ENCODE measurements at regions not wholly inside any gene's neighbourhood (a gene's known extent, or its start where the extent isn't known, plus 50 kb on each side); places are given as distances from the start of the nearest gene placed in this dataset.
A peak's percentile ranks its signal among the peaks of the same experiment; 100 is the strongest.

- WGBS, 2 donors, result 67 to 71% methylated on average over 4 of the region's 4 CpGs
- Histone ChIP-seq H3K9me3 (ENCODE audit: control insufficient read depth in 4 of 4, insufficient read depth in 3 of 4, low read length in 3 of 4) (no peaks in the 10 kb centered on the region), H3K27ac (ENCODE audit: low read depth in 1 of 2, low read length in 1 of 2) (no peak overlapping the region), H3K4me1 (ENCODE audit: control insufficient read depth in 5 of 5, insufficient read depth in 5 of 5, low read length in 5 of 5) (no peaks in the 10 kb centered on the region), H3K4me3 (no peak overlapping the region), H3K36me3 (ENCODE audit: control insufficient read depth in 4 of 4, insufficient read depth in 4 of 4, low read length in 4 of 4) (no peaks in the 10 kb centered on the region), H3K27me3 (ENCODE audit: control insufficient read depth in 3 of 3, insufficient read depth in 3 of 3, low read length in 2 of 3) (no peaks in the 10 kb centered on the region), H3K9ac (ENCODE audit: insufficient read depth in 1 of 2, low read length in 2 of 2) (no peak overlapping the region)
- DNase-seq, result peak in 1 of 3 donors; percentile 4
- no peak for ATAC-seq (ENCODE audit: insufficient read depth, low FRiP score)
- TF ChIP-seq CTCF (IDR thresholded peaks at IDR 0.05; ENCODE audit: control extremely low read depth, extremely low read depth), result no peak
These were observed 101.8 kb upstream of the RET start for GRCh38 chr10:42975005-42975493.

- 88 to 93% methylated on average over 21 of the region's 21 CpGs for WGBS, 2 donors
- no peak for ATAC-seq (ENCODE audit: insufficient read depth, low FRiP score)
- H3K27me3 ChIP-seq (ENCODE audit: control insufficient read depth in 3 of 3, insufficient read depth in 3 of 3, low read length in 2 of 3), result no peaks in the 10 kb centered on the region
- H3K4me3 ChIP-seq, result no peak overlapping the region
- H3K9me3 ChIP-seq (ENCODE audit: control insufficient read depth in 4 of 4, insufficient read depth in 3 of 4, low read length in 3 of 4), result no peaks in the 10 kb centered on the region
- peak in 1 of 3 donors; percentile 10 for DNase-seq
- TF ChIP-seq CTCF (IDR thresholded peaks at IDR 0.05; ENCODE audit: control extremely low read depth, extremely low read depth), result no peak
- H3K4me1 ChIP-seq (ENCODE audit: control insufficient read depth in 5 of 5, insufficient read depth in 5 of 5, low read length in 5 of 5), result no peaks in the 10 kb centered on the region
- no peak overlapping the region for H3K27ac ChIP-seq (ENCODE audit: low read depth in 1 of 2, low read length in 1 of 2)
- no peak overlapping the region for H3K9ac ChIP-seq (ENCODE audit: insufficient read depth in 1 of 2, low read length in 2 of 2)
- no peaks in the 10 kb centered on the region for H3K36me3 ChIP-seq (ENCODE audit: control insufficient read depth in 4 of 4, insufficient read depth in 4 of 4, low read length in 4 of 4)
These were observed 101.1 kb upstream of the RET start for GRCh38 chr10:42975558-42976340.

- Histone ChIP-seq H3K27ac (ENCODE audit: low read depth in 1 of 2, low read length in 1 of 2) (no peak overlapping the region), H3K9me3 (ENCODE audit: control insufficient read depth in 4 of 4, insufficient read depth in 3 of 4, low read length in 3 of 4) (no peaks in the 10 kb centered on the region), H3K4me3 (no peak overlapping the region), H3K4me1 (ENCODE audit: control insufficient read depth in 5 of 5, insufficient read depth in 5 of 5, low read length in 5 of 5) (no peaks in the 10 kb centered on the region), H3K9ac (ENCODE audit: insufficient read depth in 1 of 2, low read length in 2 of 2) (no peak overlapping the region), H3K36me3 (ENCODE audit: control insufficient read depth in 4 of 4, insufficient read depth in 4 of 4, low read length in 4 of 4) (no peaks in the 10 kb centered on the region), H3K27me3 (ENCODE audit: control insufficient read depth in 3 of 3, insufficient read depth in 3 of 3, low read length in 2 of 3) (no peaks in the 10 kb centered on the region)
- no peak for TF ChIP-seq CTCF (IDR thresholded peaks at IDR 0.05; ENCODE audit: control extremely low read depth, extremely low read depth)
- DNase-seq (no peak), ATAC-seq (ENCODE audit: insufficient read depth, low FRiP score) (no peak)
- WGBS, 2 donors, result 85 to 92% methylated on average over 7 of the region's 7 CpGs
These were observed 100.4 kb upstream of the RET start for GRCh38 chr10:42976351-42977031.

Data from lung (tissue), 11 donors.